GM18519 (cell line): ENCODE measurements at regions not wholly inside any gene's neighbourhood (a gene's known extent, or its start where the extent isn't known, plus 50 kb on each side); places are given as distances from the start of the nearest gene placed in this dataset.
"Not testable (repeated sequence)": the region's sequence is repeated elsewhere in the genome, so short reads cannot be mapped to it uniquely, and the experiment has no call there.

Experiments
- ATAC-seq: cut with Tn5 transposase; IDR thresholded peaks from one replicate; pipeline ENCODE4 v1.9.1; 2021; ENCODE audit warnings: mild to moderate bottlenecking, moderate library complexity; ENCODE audit not compliant: unreplicated experiment, low FRiP score

DNA sequence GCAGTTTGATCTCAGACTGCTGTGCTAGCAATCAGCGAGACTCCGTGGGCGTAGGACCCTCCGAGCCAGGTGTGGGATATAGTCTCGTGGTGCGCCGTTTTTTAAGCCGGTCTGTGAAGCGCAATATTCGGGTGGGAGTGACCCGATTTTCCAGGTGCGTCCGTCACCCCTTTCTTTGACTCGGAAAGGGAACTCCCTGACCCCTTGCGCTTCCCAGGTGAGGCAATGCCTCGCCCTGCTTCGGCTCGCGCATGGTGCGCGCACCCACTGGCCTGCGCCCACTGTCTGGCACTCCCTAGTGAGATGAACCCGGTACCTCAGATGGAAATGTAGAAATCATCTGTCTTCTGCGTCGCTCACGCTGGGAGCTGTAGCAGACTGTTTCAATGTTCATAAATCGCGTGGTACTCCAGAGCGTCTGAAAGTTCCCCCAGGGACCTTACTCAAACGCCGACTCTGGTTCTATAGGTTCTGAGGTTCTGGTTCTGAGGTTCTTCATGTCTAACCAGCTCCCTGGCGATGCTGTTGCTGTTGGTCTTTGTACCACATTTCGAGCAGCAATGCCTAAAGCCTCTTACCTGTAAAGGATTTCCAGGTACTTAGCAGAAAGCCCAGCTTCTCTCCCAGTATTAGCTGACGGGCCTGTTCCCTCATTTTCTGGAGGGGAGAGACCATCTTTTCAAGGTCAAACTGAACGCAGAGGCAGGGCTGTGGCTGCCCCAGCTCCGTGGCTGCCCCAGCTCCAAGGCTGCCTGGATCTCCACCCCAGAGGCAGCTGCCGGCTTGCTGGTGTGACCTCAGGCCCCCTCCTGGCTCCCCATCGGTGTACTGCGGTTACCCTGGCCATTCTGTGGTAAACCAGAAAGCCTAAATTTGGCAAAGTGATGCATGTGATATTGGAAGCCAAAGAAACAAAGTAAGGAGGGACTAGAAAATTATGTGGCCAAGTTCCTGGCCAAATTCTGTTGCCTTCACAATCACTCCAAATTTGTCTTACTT lies 207.9 kb downstream of the RAB11FIP2 start:
- not testable (repeated sequence) for ATAC-seq

DNA sequence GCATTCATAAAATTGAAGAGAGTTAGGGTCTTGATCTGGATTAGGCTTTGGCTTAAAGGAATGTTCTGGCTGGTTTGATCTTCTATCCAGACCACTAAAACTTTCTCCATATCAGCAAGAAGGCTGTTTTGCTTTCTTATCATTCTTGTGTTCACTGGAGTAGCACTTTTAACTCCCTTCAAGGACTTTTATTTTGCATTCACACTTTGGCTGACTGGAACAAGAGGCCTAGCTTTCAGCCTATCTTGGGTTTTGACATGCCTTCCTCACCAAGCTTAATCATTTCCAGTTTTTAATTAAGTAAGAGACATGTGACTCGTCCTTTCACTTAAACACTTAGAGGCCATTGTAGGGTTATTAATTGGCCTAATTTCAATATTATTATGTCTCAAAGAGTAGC lies 190.3 kb downstream of the RAB11FIP2 start:
- ATAC-seq, result not testable (repeated sequence)

DNA sequence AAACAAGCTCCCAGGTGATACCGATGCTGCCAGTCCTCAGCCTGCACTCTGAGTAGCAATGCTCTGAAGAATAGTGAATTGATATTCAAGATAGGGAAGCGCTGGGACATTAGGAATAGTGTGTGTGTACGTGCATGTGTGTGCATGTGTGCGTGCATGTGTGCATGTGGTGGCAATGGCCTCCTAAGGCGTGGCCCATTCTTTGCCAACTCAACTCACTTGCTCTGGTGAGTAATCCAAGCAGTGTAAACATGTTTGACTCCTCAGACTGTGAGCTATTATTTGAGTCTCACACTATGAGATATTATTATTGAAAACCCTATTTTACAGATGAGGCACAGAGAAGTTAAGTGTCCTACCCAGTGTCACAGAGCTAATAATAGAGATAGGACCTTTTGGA lies 186.6 kb downstream of the RAB11FIP2 start:
- ATAC-seq, result no peak

DNA sequence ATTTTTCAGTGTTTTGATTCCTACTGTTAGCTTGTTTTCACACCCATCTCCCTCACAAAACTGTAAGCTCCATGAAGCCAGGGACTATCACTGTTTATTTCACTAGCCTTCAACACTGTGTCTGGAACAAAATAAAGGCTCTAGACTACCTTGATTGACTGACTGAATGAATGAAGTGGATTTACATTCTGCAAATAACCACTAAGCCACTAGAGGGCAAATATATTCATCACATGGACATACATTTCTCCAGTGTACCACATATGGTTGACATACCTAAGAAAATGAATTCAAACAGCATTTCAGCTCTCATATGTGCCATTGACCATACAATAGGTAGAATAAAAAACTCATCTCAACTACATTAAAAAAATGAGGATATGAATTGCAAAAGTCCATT lies 185.9 kb downstream of the RAB11FIP2 start:
- ATAC-seq, result no peak

DNA sequence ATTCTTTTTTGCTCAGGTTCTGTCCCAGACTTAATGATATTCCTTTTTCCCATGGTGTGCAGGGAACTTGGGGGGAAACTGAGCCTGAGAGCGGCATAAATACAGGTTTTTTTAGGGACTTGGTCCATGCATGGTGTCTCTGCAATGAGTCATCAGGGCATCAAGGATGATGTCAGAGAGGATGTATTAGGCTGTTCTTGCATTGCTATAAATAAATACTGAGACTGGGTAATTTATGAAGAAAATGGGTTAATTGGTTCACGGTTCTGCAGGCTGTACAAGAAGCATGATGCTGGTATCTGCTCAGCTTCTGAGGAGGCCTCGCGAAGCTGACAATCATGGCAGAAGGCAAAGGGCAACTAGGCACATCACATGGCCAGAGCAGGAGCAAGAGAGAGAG lies 185.4 kb downstream of the RAB11FIP2 start:
- no peak for ATAC-seq

DNA sequence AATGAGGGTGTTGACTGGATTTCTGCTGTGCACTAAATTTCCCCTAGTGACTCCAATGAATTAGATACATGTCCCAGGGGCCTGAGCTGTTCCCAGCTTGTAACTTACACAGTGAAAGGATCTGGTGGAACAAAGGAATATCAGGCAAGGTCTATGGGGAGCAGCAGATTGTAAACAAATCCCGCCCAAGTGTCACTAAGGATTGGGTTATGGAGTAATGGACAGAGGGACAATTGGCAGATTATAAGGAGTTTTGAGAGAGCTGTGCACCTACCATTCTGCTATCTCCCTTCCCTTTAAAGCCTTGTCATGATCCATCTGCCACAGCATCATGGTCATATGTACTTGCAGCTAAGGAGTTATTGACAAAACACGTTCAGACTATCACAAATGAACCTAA lies 183.0 kb downstream of the RAB11FIP2 start:
- ATAC-seq, result no peak

DNA sequence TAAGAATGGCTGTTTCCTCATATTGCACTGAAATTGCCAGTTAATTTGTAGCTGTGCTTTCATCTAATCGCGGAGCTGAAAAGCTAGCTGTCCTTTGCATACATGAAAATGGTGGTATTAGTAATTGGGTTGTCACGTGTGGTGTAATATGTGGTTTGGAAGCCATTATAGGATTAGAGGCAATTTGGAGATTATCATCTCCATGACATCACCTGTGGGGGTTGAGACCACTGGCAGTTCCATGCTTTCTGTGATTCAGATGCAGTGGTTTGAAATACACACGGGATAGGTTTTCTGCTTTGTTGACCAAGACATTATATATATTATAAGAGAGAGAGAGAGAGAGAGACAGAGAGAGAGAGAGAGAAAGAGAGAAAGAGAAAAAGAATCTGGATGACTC lies 180.8 kb downstream of the RAB11FIP2 start:
- no peak for ATAC-seq

DNA sequence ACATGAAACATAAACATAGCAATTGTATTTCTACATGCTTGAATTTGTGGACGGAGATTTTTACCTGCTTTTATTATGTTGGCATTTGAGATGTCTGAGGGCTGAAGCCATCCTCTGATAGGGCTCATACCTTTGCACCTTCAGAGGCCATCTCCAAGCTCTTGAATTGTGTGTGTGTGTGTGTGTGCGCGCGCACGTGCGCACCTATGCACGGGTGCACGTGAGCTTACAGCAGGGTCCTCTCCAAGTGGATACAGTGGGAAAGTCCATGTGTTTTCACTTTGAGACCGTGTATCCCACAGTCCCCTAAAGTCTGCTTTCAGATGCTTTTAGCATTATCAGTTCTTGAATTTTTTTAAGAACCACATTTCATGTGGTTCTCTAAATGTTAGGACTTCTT lies 178.6 kb downstream of the RAB11FIP2 start:
- ATAC-seq, result no peak

DNA sequence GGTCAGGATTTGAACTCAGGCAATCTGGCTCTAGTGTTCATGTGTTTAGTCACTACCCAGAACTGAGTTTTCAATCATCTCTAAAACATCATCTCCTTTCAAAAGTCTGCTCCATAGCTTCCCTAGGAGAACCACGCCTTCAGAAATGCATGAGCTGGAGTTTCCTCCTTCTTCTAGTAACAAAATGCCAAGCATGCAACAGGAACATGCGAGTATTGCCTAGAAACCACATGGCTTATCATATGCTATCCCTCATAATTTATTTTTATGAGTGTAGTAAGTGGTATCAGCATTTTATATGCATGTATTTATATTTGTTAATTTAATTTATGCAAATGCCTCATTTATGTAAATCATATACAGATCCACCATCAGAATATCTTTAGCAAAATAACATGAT lies 170.9 kb downstream of the RAB11FIP2 start:
- no peak for ATAC-seq

DNA sequence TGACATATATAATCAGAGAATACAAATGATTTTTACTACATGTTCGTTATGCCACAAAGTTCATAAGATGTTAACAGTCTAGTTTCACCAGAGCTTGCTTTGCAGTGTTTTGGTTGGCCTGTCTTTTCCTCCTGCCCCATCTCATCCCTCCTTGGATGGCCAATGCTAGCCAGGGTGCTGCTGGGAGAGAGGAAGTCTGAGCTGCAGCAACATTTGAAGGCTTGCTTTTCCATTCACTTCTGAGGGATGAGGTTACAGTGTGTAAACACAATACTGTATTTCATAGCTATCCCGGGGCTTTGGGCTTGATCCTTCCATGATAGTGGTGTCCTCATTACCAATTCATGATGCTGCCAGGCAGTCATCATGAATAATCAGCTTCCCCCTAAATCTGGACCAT lies 170.5 kb downstream of the RAB11FIP2 start:
- no peak for ATAC-seq

DNA sequence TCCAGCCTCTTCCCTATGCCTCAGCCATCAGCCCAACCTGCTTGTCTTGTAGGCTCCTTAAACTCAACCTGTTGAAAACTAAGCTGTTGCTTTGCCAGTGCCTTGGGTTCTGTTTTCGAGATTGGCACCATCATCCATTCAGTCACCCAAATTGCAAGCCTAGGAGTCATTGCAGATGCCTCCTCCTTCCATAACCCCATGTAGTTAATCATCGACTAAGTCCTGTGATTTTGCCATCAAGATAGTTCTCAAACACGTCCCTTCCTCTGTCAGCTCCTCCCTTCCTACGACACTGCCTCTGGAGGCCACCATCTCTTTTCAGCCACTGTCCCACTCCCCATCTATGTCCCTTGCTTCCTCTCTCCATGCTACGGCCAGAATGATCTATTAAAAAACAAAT lies 168.1 kb downstream of the RAB11FIP2 start:
- no peak for ATAC-seq

DNA sequence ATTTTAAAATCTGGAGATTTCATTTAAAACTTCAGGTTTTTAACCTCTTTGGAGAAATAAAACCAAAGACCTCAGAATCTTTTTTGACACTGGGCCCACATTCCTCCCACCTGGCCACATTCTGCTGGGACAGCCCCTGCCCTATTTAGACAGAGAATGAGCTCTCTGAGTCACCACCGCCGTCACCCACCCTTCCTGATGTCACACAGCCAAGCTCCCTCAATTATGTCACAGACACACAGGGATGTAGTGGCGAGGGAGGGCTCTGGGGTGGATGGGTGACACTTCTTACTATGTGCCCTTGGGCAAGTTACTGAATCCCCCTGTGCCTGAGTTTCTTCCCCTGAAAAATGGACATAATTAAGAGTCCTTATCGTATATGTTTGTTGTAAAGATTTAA lies 162.6 kb downstream of the RAB11FIP2 start:
- ATAC-seq, result no peak

DNA sequence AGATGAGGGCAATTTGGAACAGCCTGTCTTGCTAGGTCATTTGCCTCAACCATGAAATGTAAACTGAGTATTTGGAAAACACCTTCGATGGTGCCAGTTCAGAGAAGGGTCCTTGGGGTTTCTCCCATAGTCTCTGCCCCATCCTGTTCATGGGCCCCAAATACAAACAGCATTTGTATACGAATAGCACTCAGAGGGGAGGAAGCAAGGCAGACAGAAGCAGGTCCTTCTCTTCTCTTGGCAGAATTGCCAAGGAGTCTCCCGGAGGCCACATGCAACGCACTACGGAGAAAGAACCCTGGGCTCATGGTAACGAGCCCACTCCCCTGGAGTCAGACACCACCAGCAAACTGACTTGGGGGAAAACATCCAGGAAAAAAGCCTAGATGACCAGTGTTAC lies 162.1 kb downstream of the RAB11FIP2 start:
- ATAC-seq, result no peak

DNA sequence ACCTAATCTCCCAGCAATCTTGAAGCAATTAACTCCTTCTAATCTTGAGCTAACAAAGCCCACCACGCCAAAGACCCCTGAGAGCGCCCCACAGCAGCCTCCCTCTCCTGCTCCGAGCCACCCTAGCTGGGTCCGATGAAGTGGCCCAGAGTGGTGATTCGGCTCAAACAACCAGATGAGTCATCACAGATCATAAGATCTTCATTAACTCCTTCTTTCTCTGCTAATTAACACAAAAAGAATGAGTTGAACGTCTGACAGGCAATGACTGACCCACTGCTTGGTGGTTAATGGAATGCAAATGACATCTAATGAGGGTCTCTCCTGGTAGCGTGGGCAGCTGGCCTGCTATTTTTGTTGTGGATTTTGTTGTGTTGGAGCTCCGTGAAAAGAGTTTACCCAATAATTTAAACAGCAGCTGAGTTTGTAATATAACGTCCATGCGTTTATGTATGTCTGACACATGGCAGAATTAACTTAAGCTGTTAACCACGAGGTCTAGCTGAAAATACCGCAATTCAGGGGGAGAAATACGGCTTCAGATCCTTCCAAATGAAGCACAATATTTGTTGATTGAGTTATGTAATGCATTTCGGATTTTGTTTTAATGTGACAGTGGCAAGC lies 161.4 kb downstream of the RAB11FIP2 start:
- no peak for ATAC-seq

DNA sequence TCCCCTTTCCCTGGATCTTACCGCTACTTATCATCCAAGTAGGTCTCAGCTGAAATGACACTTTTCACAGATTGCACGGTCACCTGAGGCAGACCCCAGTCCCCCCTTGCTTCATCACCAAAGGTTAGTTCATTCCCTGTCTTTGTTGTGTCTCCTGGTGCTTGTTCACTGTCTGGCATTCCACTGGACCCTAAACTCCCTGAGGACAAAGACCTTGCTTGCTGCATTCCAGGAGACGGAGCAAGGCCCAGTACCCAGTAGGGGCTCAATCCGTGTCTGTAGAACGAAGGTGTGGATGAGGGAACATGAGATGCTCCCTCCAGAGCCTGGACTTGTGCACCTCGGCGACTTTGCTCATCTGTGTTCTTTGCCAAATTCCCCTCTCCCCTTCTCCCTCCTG lies 160.0 kb downstream of the RAB11FIP2 start:
- ATAC-seq, result no peak

DNA sequence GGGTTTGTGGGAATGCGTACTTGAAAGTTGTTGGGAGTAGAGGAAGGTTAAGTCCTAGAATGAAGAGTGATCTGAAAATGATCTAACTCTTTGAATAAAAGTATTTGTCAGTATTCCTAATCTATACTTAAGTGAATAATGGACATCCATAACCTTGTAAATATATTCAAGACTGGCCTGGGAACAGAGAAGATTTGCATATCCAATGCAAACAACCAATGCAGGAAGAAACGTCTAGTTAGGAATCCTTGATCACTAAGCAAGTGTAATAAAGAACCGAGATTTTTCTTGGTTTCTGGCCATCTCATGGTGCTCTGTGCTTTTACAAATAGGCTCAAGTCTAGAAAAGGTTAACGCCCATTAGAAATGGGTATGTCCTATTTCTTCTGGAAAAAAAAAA lies 157.1 kb downstream of the RAB11FIP2 start:
- no peak for ATAC-seq

DNA sequence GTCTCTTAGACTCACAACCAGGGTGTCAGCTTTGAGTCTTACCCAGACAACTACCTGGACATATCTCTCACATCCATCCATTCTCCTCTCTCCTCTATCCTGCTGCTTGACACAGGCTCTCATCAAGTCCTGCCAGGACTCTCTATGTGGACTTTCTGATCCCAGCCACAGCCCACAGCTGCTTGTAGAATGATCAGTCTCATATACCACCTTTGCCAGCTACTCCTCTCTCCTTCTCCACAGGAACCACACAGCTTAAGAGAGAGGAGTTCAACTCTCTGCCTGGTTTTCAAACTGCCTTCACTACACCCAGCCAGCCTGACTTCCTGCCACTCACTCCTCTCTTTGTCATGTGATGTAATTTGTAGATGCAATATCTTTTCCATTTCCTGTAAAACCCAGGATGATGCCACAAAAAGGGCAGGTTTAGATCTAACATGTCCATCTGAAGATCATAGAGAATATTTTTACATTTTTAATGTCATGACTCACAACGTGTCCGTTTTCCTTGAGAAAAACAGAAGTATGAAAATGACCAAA lies 154.0 kb downstream of the RAB11FIP2 start:
- no peak for ATAC-seq

DNA sequence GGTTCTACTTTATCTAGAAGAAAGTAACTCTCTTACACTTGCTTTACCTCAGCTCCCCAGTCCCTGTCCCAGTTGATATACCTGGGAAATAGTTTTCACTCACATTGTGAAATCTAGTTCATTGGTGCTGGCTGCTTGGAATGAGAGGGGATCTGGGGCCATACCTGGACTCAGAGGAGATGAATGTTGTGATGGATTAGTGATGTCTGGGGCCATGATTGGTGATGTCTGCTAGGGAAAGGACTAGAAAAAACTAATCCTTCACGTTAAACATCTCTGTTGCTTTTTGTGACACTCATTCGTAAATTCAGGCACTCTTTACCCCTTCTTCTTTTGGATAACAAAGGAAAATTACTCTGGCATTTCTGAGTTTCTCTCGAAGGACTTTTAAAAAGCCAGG lies 152.4 kb downstream of the RAB11FIP2 start:
- no peak for ATAC-seq

DNA sequence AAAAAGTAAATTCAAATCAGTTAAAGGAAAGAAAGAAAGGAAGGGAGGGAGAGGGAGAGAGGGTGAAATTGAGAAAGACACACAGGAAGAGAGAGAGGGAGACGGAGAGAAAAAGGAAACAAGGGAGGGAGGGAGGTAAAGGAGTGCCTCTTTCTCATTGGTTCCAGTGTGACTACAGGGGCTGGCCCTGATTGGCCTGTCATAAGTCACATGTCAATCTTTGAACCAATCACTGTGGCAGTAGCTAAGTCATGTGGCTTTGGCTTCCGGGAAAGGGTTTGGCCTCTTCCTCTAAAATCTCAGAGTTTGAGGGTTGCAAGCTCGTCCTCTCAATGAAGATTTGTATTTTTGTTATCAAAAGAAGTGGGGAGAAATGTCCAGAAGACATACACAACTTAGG lies 150.2 kb downstream of the RAB11FIP2 start:
- ATAC-seq, result no peak

DNA sequence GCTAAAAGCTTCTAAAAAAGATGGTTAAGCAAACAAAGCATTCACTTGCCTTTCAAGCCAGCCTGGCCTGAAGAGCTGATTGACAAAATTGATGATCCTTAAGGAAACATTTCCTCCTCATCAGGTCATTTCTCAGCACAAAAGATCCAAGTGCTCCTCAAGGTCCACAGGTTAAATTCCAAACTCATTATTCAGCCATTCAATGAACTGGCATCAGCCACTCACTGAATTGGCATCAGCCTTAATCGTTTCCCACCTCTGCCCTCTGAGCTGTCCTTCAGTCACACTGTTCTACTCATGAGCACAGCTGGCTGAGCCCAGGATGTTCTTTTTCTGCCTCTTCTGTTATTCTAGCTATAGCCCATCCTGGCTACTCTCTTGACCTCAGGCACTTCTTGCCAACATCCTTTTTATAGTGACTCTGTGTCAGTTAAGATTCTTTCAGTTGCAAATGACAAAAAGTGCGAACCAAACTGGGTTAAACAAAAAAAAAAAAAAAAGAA lies 147.5 kb downstream of the RAB11FIP2 start:
- no peak for ATAC-seq

DNA sequence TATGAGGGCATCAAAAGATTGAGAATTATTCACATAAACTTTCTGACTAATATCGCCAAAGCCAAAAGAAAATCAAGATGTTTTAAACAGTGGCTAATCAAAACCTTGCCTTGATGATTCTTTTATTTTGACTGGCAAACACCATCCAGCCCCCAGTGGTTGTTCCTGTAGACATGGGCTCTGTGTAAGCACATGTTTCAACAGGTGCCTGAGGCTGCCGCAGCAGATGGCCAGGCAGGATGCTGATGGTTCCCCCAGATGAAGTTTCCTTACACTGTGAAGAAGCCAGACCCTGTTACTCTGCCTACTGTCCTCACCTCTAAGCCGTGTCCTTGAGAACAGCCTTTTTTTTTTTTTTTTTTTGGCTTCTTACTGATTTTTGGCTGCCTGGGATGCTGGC lies 146.5 kb downstream of the RAB11FIP2 start:
- ATAC-seq, result no peak
